ENCODE measurements at regions not wholly inside any gene's neighbourhood (a gene's known extent, or its start where the extent isn't known, plus 50 kb on each side); places are given as distances from the start of the nearest gene placed in this dataset.
"Not testable (repeated sequence)": the region's sequence is repeated elsewhere in the genome, so short reads cannot be mapped to it uniquely, and the experiment has no call there.

DNA sequence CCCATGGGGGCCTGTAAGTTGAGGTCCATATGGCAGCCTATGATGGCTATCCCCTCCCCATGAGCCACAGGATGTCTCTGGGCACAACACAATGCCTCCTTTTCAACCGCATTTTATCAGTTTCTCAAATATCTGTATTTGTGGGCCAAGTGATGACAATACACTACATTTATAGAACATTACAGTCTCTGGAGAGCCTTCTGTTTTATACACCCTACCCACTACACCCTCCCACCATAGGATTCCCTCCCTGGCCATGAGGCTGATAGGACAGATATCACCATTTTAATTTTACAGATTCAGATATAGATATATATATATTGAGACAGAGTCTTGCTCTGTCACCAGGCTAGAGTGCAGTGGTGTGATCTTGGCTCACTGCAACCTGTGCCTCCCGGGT lies 236.8 kb downstream of the ENC1 start:
- DNase-seq (ENCODE audit: low spot score): no peak

- DNase-seq (ENCODE audit: low spot score): no peak
Measured at GRCh38 chr5:74402553-74402952, 238.0 kb downstream of the ENC1 start.

DNA sequence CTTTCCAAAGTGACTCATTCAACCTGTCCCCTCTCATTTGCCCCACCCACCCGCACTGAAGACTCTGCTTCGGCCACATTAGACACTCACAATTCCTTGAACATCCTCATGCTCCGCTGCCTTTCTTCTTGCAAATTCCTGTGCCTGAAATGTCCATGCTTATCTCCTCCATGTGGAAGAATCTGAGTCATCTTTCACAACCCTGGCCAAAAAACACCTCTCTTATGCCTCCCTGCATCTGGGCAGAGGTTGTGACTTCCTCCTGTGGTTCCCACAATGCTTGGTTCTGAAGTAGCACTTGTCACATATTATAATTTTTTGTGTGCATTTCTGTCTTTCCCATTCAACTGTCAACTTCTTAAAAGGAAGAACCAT lies 238.6 kb downstream of the ENC1 start:
- DNase-seq (ENCODE audit: low spot score): no peak

- no peak for DNase-seq (ENCODE audit: low spot score)
Measured at GRCh38 chr5:74401281-74401945, 239.1 kb downstream of the ENC1 start.

DNA sequence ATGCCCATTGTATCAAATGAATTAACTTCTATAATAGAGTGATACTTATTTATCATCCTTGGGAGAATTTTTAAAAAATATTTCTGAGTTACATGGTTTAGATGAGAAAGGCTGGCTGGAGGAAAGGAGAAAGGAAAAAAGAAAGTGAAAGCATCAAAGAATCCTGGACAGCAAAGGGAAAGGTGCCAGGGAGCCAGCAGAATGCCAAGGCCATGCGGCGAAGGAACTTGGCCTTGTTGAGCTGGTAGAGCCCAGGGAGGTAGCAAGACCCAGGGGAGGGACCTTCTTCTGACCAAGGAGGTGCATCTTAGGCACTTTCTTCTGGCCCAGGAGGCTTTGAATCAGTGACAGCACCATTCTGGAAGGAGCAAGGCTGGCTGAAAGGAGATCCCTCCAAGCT lies 240.5 kb downstream of the ENC1 start:
- DNase-seq (ENCODE audit: low spot score): no peak

- no peak for DNase-seq (ENCODE audit: low spot score)
Measured at GRCh38 chr5:74396913-74397622, 243.5 kb downstream of the ENC1 start.

GRCh38 chr5:74394916-74395880 lies 245.3 kb downstream of the ENC1 start:
- no peak for DNase-seq (ENCODE audit: low spot score)

DNA sequence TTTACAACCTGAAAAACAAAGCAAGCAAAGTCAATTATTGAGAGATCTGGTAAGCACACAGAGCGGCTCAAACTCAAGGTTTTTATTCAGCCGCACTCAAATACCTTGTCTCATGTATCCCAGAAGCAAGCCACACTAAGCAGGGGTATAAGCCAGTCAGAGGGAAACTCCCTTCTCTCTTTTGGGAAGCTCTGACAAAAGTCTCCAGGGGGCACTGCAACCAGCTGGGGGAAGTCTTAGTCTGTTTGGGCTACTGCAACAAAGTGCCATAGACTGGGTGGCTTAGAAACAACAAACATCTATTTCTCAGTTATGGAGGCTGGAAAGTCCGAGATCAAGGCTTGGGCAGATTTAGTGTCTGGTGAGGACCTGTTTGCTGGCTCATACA lies 246.0 kb downstream of the ENC1 start:
- DNase-seq (ENCODE audit: low spot score): no peak

GRCh38 chr5:74393943-74394342 lies 246.6 kb downstream of the ENC1 start:
- no peak for DNase-seq (ENCODE audit: low spot score)

DNA sequence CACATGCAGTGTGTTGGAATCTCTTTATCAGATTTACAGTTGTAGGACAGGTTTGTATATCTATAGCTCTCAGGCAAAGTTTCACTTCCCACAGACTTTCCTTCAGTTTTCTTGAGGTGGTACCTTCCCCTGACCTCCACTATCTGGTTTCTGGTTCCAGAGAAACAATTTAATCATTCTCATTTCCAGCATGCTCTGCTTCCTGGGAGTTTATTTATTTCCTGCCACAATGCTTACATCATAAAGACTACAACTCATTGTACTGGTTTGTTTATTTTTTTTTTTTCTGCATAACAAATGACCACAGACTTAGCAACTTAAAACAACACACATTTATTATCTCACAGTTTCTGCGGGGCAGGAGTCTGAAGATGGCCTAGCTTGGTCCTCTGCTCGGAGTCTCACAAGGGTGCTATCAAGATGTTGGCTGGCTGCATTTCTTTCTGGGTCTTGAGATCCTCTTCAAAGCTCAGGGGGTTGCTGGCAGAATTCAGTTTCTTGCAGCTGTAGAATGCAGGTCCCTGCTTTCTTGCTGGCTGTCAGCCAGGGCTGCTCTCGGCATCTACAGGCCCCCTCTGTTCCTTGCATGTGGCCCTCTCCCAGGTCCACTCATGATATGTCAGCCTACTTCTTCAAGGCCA lies 247.7 kb downstream of the ENC1 start:
- no peak for DNase-seq (ENCODE audit: low spot score)

DNA sequence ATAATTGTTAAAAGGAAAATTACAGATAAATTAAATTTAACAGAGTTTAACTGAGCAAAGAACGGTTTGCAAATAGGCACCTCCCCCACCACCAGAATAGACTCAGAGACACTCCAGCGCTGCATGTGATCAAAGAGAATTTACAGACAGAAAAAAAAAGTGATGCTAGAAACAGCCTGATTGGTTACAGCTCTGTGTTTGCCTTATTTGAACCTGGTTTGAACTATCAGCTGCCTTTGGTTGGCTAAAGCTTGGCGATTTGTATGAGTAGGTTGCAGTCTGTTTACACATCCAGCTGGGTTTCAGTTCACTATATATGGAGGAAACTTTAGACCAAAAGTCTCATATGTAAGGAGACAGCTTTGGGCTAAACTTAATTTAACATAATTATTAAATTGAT lies 249.1 kb downstream of the ENC1 start:
- no peak for DNase-seq (ENCODE audit: low spot score)

DNA sequence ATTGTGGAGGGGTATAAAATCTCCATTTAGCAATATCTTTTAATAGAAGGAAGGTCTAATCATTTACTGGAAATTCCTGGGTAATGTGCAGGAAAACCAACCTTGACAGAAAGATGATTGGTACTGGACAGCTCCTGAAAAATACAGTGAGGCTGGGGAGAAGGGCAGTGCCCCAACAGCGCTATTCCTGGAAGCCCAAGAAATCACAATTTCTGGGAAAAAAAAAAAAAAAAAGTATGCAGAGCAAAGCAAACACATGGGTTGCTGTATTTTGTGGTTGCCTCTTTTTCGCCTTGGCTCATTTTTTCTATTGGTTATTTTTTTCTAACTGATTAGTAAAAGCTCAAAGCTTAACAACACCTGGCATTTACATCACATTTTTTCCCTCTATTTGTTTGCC lies 249.7 kb downstream of the ENC1 start:
- DNase-seq (ENCODE audit: low spot score): no peak

DNA sequence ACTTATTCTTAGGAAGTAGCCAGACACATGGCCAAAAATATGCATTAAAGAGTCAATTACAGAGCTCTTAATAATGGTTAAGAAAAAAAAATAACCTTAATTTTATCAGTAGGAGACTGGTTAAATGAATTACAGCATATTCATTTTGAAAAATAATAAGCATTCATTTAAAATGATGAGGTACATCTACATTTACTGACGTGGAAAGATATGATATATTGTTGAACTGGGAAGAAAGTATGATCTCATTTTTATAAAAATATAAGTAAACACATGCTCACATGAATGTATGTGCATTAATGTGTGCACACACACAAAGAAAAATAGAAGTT lies 250.3 kb downstream of the ENC1 start:
- DNase-seq (ENCODE audit: low spot score): no peak

GRCh38 chr5:74389531-74390305 lies 250.8 kb downstream of the ENC1 start:
- no peak for DNase-seq (ENCODE audit: low spot score)

DNA sequence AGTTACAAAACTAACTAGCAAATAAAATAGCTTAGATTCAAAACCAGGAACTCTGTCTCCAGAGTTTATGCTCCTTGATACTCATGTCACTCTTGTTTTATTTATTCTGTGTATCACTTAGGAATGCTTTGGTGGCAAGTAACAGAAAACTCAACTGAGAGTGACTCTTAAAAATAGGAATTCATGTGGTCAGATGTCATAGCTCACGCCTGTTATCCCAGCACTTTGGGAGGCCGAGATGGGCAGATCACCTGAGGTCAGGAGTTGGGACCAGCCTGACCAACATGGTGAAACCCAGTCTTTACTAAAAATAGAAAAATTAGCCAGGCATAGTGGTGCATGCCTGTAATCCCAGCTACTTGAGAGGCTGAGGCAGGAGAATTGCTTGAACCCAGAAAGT lies 252.1 kb downstream of the ENC1 start:
- DNase-seq (ENCODE audit: low spot score): not testable (repeated sequence)

DNA sequence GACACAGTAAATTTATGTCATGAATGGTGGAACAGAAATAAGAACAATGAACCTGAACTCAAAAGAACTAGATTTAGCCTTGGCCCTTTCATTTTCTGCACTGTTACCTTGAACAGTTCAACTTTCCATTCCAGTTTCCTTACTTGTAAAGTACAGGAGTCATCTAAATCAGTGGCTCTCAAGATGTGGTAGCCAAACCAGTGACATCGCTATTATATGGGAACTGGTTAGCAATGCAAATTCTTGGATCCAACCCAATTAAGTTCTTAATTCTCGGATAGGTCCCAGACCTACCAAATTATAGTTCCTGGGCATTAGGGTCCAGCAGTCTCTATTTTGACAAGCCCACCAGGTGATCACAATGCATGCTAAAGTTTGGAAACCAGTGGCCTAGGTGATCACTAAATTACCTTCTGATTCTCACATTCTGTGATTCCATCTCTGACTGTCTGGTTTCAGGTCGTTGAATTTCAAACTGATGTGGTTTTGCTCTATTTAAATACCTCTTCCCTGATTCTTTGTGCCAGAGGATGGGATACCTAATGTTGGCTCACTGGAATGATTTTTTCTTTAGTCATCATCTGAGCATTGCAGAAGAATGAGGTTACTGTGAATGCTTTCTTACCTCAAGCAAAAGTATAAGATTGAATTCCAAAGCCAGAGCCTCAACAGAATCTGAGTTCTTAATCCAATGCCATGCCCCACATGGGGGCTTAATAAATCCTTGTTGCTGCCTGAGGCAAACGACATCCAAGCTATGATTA lies 253.8 kb downstream of the ENC1 start:
- peak; percentile 50 for DNase-seq (ENCODE audit: low spot score)

DNA sequence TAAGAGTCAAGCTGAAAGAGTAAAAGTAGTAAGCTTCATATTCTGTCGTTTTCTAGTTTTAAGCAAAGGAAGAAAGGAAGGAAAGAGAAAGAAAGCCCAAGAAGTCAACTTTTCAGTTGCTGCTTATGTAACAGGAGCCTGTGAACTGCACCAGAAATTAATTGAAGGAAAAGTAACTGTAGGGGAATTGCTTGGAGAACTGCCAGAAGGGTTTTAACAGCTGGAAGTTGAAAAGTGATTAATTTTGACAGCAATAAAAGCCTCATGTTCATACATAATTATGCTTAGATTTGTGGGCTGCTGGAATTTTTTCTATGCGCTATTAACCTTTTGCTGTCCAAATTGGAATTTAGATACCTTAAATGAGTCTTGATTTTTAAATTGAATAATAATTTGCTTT lies 255.7 kb downstream of the ENC1 start:
- no peak for DNase-seq (ENCODE audit: low spot score)

- DNase-seq (ENCODE audit: low spot score): peak; percentile 66
Measured at GRCh38 chr5:74382987-74383593, 257.4 kb downstream of the ENC1 start.

DNA sequence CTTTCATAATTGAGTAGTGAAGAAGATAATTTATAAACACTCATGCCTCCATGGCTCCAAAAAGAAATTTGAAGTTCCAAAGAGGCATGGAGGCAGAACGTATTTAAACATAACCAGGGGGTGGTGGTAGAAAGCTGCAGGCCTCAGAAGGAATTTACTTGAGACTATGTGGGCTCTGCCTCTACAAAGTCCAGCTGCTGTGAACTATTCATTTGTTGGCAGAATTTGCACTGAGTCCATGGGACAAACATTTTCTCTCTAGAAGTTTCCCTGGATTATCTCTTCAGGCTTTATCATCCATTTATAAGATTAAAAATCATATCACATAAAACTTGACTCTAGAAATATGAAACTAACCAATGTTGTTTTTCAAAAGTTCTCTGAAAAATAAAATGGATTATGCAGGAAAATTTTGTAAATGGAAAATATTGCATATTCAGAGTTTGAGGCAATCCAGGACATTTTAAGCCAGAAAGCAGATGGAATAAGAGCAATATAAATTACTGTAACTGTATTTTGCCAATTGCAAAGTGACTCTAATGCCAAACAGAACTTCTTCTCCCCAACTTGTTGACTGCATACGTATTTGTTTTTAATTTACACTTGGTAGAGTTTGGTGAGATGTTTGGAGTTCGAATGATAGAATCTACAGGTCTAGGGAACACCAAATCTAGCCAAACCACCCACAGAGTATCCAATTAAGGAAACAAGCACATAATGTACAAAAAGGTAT lies 258.2 kb downstream of the ENC1 start:
- DNase-seq (ENCODE audit: low spot score): no peak

DNA sequence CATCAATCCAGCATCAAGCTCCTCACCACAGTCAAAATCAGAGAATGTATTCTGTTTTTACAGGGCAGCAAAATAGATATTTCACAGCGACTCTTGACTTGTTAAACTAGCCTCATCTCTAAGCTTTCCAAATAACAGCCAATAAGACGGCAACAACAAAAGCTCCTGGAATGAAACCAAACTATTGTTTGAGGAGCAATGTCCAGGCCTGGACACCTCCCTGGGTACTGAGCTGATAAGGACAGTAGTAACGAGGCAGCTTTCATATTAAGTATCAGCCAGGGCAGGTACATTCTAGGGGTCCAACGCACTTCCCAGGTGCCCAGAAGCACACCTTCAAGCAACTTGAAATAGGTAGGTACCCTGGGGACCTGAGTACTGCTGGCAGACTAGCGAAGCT lies 260.3 kb downstream of the ENC1 start:
- no peak for DNase-seq (ENCODE audit: low spot score)
